ENCODE measurements at regions not wholly inside any gene's neighbourhood (a gene's known extent, or its start where the extent isn't known, plus 50 kb on each side); places are given as distances from the start of the nearest gene placed in this dataset.

DNA sequence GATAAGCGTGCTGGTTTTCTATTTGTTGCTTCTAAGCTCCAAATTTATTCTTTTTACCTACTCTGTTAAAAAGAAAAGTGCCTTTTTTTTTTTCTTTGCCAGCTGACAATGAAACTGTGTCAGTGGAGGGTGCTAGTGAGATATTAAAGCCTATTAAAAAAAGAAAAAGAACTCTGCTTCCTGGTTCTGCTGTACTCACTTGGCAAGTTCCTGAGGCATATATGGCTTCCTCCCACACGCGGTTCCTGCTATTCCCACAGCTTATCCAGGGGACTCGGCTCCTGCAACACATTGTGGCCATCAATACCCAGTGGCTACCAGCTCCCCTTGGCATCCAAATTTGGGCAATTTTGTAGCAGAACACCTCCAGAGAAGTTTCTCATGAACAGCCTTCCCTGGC, 1977.7 kb upstream of the CDH9 start (continued):
- TF ChIP-seq, protein P1, sequence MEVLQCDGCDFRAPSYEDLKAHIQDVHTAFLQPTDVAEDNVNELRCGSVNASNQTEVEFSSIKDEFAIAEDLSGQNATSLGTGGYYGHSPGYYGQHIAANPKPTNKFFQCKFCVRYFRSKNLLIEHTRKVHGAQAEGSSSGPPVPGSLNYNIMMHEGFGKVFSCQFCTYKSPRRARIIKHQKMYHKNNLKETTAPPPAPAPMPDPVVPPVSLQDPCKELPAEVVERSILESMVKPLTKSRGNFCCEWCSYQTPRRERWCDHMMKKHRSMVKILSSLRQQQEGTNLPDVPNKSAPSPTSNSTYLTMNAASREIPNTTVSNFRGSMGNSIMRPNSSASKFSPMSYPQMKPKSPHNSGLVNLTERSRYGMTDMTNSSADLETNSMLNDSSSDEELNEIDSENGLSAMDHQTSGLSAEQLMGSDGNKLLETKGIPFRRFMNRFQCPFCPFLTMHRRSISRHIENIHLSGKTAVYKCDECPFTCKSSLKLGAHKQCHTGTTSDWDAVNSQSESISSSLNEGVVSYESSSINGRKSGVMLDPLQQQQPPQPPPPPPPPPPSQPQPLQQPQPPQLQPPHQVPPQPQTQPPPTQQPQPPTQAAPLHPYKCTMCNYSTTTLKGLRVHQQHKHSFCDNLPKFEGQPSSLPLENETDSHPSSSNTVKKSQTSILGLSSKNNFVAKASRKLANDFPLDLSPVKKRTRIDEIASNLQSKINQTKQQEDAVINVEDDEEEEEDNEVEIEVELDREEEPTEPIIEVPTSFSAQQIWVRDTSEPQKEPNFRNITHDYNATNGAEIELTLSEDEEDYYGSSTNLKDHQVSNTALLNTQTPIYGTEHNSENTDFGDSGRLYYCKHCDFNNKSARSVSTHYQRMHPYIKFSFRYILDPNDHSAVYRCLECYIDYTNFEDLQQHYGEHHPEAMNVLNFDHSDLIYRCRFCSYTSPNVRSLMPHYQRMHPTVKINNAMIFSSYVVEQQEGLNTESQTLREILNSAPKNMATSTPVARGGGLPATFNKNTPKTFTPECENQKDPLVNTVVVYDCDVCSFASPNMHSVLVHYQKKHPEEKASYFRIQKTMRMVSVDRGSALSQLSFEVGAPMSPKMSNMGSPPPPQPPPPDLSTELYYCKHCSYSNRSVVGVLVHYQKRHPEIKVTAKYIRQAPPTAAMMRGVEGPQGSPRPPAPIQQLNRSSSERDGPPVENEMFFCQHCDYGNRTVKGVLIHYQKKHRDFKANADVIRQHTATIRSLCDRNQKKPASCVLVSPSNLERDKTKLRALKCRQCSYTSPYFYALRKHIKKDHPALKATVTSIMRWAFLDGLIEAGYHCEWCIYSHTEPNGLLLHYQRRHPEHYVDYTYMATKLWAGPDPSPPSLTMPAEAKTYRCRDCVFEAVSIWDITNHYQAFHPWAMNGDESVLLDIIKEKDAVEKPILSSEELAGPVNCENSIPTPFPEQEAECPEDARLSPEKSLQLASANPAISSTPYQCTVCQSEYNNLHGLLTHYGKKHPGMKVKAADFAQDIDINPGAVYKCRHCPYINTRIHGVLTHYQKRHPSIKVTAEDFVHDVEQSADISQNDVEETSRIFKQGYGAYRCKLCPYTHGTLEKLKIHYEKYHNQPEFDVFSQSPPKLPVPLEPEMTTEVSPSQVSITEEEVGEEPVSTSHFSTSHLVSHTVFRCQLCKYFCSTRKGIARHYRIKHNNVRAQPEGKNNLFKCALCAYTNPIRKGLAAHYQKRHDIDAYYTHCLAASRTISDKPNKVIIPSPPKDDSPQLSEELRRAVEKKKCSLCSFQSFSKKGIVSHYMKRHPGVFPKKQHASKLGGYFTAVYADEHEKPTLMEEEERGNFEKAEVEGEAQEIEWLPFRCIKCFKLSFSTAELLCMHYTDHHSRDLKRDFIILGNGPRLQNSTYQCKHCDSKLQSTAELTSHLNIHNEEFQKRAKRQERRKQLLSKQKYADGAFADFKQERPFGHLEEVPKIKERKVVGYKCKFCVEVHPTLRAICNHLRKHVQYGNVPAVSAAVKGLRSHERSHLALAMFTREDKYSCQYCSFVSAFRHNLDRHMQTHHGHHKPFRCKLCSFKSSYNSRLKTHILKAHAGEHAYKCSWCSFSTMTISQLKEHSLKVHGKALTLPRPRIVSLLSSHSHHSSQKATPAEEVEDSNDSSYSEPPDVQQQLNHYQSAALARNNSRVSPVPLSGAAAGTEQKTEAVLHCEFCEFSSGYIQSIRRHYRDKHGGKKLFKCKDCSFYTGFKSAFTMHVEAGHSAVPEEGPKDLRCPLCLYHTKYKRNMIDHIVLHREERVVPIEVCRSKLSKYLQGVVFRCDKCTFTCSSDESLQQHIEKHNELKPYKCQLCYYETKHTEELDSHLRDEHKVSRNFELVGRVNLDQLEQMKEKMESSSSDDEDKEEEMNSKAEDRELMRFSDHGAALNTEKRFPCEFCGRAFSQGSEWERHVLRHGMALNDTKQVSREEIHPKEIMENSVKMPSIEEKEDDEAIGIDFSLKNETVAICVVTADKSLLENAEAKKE (CRISPR knock-in tag; IDR thresholded peaks at IDR 0.05), result no peak
- no peak for TF ChIP-seq CTCF (conservative IDR thresholded peaks at IDR 0.05; ENCODE audit: low read depth in 2 of 2)

DNA sequence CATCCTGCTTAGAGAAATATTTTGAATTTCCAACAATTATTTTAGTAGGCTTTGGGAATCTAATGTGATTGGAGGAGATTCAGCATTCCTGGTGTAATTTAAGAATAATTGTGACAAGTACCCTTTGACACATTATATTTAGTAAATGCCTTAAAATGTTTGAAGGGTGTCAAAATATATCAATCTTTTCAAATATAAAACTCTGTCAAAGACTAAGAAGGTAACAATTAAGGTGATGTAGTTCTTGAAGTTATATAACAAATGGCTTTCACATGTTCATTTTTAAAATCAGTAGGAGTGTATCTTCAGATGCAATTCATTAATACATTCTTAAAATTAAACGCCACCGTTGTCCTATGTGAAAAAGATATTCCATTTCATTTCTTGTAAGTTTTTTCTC, 1977.1 kb upstream of the CDH9 start:
- Mint-ChIP-seq H3K27ac (no peak overlapping the region), H3K4me3 (no peak overlapping the region), H3K27me3 (ENCODE audit: insufficient read depth, low read depth, poor library complexity) (no peaks in the 10 kb centered on the region), H3K9me3 (no peaks in the 10 kb centered on the region), H3K36me3 (ENCODE audit: low read depth) (no peaks in the 10 kb centered on the region), H3K4me1 (peaks cover 5% of the 10 kb centered on the region; the same call in 2 of the 3 replicates)
- DNase-seq (ENCODE audit: low spot score) (no peak), ATAC-seq (no peak)
- Histone ChIP-seq H3K79me2 (replicated peaks; ENCODE audit: insufficient read depth) (no peaks in the 10 kb centered on the region), H3K4me3 (no peak overlapping the region), H3K27me3 (ENCODE audit: insufficient read depth) (no peaks in the 10 kb centered on the region), H3F3A (replicated peaks; ENCODE audit: low read depth) (no peaks in the 10 kb centered on the region), H2AFZ (no peak overlapping the region), H3K4me2 (no peak overlapping the region), H3K9me2 (ENCODE audit: insufficient read depth) (no peaks in the 10 kb centered on the region), H3K27ac (ENCODE audit: low read depth) (no peak overlapping the region), H3K36me3 (ENCODE audit: insufficient read depth) (no peaks in the 10 kb centered on the region), H3K4me1 (ENCODE audit: insufficient read depth) (no peaks in the 10 kb centered on the region), H4K20me1 (replicated peaks; ENCODE audit: insufficient read depth) (no peaks in the 10 kb centered on the region)
- no peak for TF ChIP-seq ZNF114 (CRISPR knock-in tag; IDR thresholded peaks at IDR 0.05)
- no peak for TF ChIP-seq CREB1 (CRISPR knock-in tag; IDR thresholded peaks at IDR 0.05; ENCODE audit: low read depth)
- no peak for TF ChIP-seq EZH2phosphoT487 (IDR thresholded peaks at IDR 0.05; ENCODE audit: unreplicated experiment)
- TF ChIP-seq ZNF331 (CRISPR knock-in tag; IDR thresholded peaks at IDR 0.05; ENCODE audit: low read depth), result no peak
- TF ChIP-seq, protein P2, sequence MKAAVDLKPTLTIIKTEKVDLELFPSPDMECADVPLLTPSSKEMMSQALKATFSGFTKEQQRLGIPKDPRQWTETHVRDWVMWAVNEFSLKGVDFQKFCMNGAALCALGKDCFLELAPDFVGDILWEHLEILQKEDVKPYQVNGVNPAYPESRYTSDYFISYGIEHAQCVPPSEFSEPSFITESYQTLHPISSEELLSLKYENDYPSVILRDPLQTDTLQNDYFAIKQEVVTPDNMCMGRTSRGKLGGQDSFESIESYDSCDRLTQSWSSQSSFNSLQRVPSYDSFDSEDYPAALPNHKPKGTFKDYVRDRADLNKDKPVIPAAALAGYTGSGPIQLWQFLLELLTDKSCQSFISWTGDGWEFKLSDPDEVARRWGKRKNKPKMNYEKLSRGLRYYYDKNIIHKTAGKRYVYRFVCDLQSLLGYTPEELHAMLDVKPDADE (IDR thresholded peaks at IDR 0.05), result no peak
- no peak for TF ChIP-seq POLR2AphosphoS5 (IDR thresholded peaks at IDR 0.05; ENCODE audit: low read depth)
- TF ChIP-seq CTCF (conservative IDR thresholded peaks at IDR 0.05; ENCODE audit: low read depth in 2 of 2), result no peak
- TF ChIP-seq, protein P3, sequence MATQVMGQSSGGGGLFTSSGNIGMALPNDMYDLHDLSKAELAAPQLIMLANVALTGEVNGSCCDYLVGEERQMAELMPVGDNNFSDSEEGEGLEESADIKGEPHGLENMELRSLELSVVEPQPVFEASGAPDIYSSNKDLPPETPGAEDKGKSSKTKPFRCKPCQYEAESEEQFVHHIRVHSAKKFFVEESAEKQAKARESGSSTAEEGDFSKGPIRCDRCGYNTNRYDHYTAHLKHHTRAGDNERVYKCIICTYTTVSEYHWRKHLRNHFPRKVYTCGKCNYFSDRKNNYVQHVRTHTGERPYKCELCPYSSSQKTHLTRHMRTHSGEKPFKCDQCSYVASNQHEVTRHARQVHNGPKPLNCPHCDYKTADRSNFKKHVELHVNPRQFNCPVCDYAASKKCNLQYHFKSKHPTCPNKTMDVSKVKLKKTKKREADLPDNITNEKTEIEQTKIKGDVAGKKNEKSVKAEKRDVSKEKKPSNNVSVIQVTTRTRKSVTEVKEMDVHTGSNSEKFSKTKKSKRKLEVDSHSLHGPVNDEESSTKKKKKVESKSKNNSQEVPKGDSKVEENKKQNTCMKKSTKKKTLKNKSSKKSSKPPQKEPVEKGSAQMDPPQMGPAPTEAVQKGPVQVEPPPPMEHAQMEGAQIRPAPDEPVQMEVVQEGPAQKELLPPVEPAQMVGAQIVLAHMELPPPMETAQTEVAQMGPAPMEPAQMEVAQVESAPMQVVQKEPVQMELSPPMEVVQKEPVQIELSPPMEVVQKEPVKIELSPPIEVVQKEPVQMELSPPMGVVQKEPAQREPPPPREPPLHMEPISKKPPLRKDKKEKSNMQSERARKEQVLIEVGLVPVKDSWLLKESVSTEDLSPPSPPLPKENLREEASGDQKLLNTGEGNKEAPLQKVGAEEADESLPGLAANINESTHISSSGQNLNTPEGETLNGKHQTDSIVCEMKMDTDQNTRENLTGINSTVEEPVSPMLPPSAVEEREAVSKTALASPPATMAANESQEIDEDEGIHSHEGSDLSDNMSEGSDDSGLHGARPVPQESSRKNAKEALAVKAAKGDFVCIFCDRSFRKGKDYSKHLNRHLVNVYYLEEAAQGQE (IDR thresholded peaks at IDR 0.05; ENCODE audit: unreplicated experiment), result no peak

All from GM23338 (cell line).